CD8-positive, alpha-beta memory T cell (primary cell): ENCODE measurements at regions not wholly inside any gene's neighbourhood (a gene's known extent, or its start where the extent isn't known, plus 50 kb on each side); places are given as distances from the start of the nearest gene placed in this dataset.

ENCODE experiments used
- CTCF ChIA-PET: fragments of 350-600 bp; sonication (Branson Sonifier 250); formaldehyde crosslinking; loops from one replicate; lab custom pipeline; 2021; ENCODE audit warnings: antibody characterized with exemption; lab: Charles Lee
- POLR2A ChIA-PET: fragments of 350-600 bp; sonication (Branson Sonifier 250); formaldehyde crosslinking; loops from one replicate; lab custom pipeline; 2021; ENCODE audit warnings: antibody characterized with exemption; lab: Charles Lee
- DNase-seq, 5 donors: peaks; one replicate each; pipeline versions ENCODE4 v3.0.0 to v3.0.0-alpha.2; 2020 to 2022; ENCODE audit warnings: mixed read lengths in 1 of 5
- H3K27ac ChIP-seq: one replicate; pipeline ENCODE4 v1.7.0; 2013; ENCODE audit warnings: low read depth, mild to moderate bottlenecking, low read length, moderate library complexity
- H3K27me3 ChIP-seq: 2 replicates; pipeline ENCODE4 v1.7.0; 2013; ENCODE audit warnings: low read length, mild to moderate bottlenecking; ENCODE audit not compliant: insufficient read depth, poor library complexity, severe bottlenecking
- H3K36me3 ChIP-seq: 2 replicates; pipeline ENCODE4 v1.7.0; 2013; ENCODE audit warnings: mild to moderate bottlenecking, low read length, moderate library complexity; ENCODE audit not compliant: insufficient read depth
- H3K4me1 ChIP-seq: 2 replicates; pipeline ENCODE4 v1.7.0; 2013; ENCODE audit warnings: mild to moderate bottlenecking, low read length, moderate library complexity; ENCODE audit not compliant: insufficient read depth
- H3K4me3 ChIP-seq: 2 replicates; pipeline ENCODE4 v1.7.0; 2013; ENCODE audit warnings: mild to moderate bottlenecking, low read length
- H3K9me3 ChIP-seq: 2 replicates; pipeline ENCODE4 v1.7.0; 2013; ENCODE audit warnings: mild to moderate bottlenecking, low read length
- H3K27ac Mint-ChIP-seq, 8 donors: one replicate each; pipeline ENCODE4 v1.8.0; 2020 to 2021; ENCODE audit warnings: mixed read lengths in 8 of 8, mild to moderate bottlenecking in 6 of 8, inconsistent platforms in 3 of 8, moderate library complexity in 3 of 8
- H3K27me3 Mint-ChIP-seq, 2 donors: one replicate each; pipeline ENCODE4 v1.8.0; 2020 to 2021; ENCODE audit warnings: mixed read lengths in 2 of 2, mild to moderate bottlenecking in 1 of 2, moderate library complexity in 1 of 2
- H3K36me3 Mint-ChIP-seq, 3 donors: one replicate each; pipeline ENCODE4 v1.8.0; 2020 to 2021; ENCODE audit warnings: mixed read lengths in 3 of 3, inconsistent platforms in 1 of 3, mild to moderate bottlenecking in 1 of 3
- H3K4me1 Mint-ChIP-seq, 3 donors: one replicate each; pipeline ENCODE4 v1.8.0; 2020 to 2021; ENCODE audit warnings: mixed read lengths in 3 of 3, inconsistent platforms in 1 of 3, mild to moderate bottlenecking in 1 of 3
- H3K4me3 Mint-ChIP-seq, 7 donors: one replicate each; pipeline ENCODE4 v1.8.0; 2020 to 2021; ENCODE audit warnings: mixed read lengths in 7 of 7, mild to moderate bottlenecking in 6 of 7, moderate library complexity in 4 of 7, inconsistent platforms in 2 of 7
- H3K9me3 Mint-ChIP-seq, 5 donors: one replicate each; pipeline ENCODE4 v1.8.0; 2020 to 2022; ENCODE audit warnings: mixed read lengths in 5 of 5, mild to moderate bottlenecking in 3 of 5, moderate library complexity in 2 of 5, inconsistent platforms in 1 of 5

- DNase-seq = no peak
- H3K36me3 ChIP-seq = no peaks in the 10 kb centered on the region
- Mint-ChIP-seq H3K4me1 (no peaks in the 10 kb centered on the region), H3K27me3 (no peaks in the 10 kb centered on the region), H3K36me3 (no peaks in the 10 kb centered on the region), H3K27ac (no peak overlapping the region), H3K4me3 (no peak overlapping the region), H3K9me3 (peaks cover 2 to 12% (median 7%) of the 10 kb centered on the region in 5 donors)
- H3K4me3 ChIP-seq = no peak overlapping the region
- ChIA-PET CTCF (no interaction called here), POLR2A (no interaction called here)
- H3K27ac ChIP-seq = no peak overlapping the region
- H3K27me3 ChIP-seq = no peaks in the 10 kb centered on the region
- H3K9me3 ChIP-seq = no peaks in the 10 kb centered on the region
- no peaks in the 10 kb centered on the region for H3K4me1 ChIP-seq
These were observed 428.7 kb upstream of the RARB start for GRCh38 chr3:24999357-24999756.

GRCh38 chr3:25000971-25001591 is 427.0 kb upstream of the RARB start:
- Mint-ChIP-seq H3K4me1 (no peaks in the 10 kb centered on the region), H3K4me3 (no peak overlapping the region), H3K36me3 (no peaks in the 10 kb centered on the region), H3K27me3 (no peaks in the 10 kb centered on the region), H3K9me3 (peaks cover 0 to 10% (median 6%) of the 10 kb centered on the region in 5 donors), H3K27ac (peak overlapping the region in 1 of 8 donors; percentile 26)
- ChIA-PET CTCF (no interaction called here), POLR2A (no interaction called here)
- Histone ChIP-seq H3K36me3 (no peaks in the 10 kb centered on the region), H3K9me3 (no peaks in the 10 kb centered on the region), H3K4me1 (no peaks in the 10 kb centered on the region), H3K4me3 (no peak overlapping the region), H3K27me3 (no peaks in the 10 kb centered on the region), H3K27ac (no peak overlapping the region)
- DNase-seq = no peak

- ChIA-PET POLR2A (no interaction called here), CTCF (no interaction called here)
- H3K27me3 ChIP-seq = no peaks in the 10 kb centered on the region
- H3K27ac ChIP-seq = no peak overlapping the region
- peaks cover 0 to 8% (median 3%) of the 10 kb centered on the region in 5 donors for H3K9me3 Mint-ChIP-seq
- no peaks in the 10 kb centered on the region for H3K36me3 Mint-ChIP-seq
- no peak overlapping the region for H3K4me3 Mint-ChIP-seq
- no peaks in the 10 kb centered on the region for H3K4me1 ChIP-seq
- no peaks in the 10 kb centered on the region for H3K4me1 Mint-ChIP-seq
- DNase-seq = no peak
- H3K36me3 ChIP-seq = no peaks in the 10 kb centered on the region
- H3K27ac Mint-ChIP-seq = no peak overlapping the region
- H3K27me3 Mint-ChIP-seq = no peaks in the 10 kb centered on the region
- no peaks in the 10 kb centered on the region for H3K9me3 ChIP-seq
- H3K4me3 ChIP-seq = no peak overlapping the region
These were observed 426.0 kb upstream of the RARB start for GRCh38 chr3:25002052-25002451.

- Histone ChIP-seq H3K9me3 (no peaks in the 10 kb centered on the region), H3K27me3 (no peaks in the 10 kb centered on the region), H3K27ac (no peak overlapping the region), H3K4me1 (no peaks in the 10 kb centered on the region), H3K4me3 (no peak overlapping the region), H3K36me3 (no peaks in the 10 kb centered on the region)
- peaks cover 0 to 4% (median 3%) of the 10 kb centered on the region in 5 donors for H3K9me3 Mint-ChIP-seq
- DNase-seq = no peak
- H3K36me3 Mint-ChIP-seq = no peaks in the 10 kb centered on the region
- CTCF ChIA-PET = interaction anchor here (0.8 kb wide), 1 partner anchor 11 kb away, joined by 3 read pairs; no protein-coding TSS in a partner anchor
- no peak overlapping the region for H3K27ac Mint-ChIP-seq
- H3K27me3 Mint-ChIP-seq = no peaks in the 10 kb centered on the region
- H3K4me3 Mint-ChIP-seq = no peak overlapping the region
- H3K4me1 Mint-ChIP-seq = no peaks in the 10 kb centered on the region
- POLR2A ChIA-PET = no interaction called here
These were observed 419.9 kb upstream of the RARB start for GRCh38 chr3:25007974-25008658.

- H3K27me3 Mint-ChIP-seq = no peaks in the 10 kb centered on the region
- no peaks in the 10 kb centered on the region for H3K4me1 ChIP-seq
- POLR2A ChIA-PET = no interaction called here
- H3K9me3 Mint-ChIP-seq = peaks cover 0 to 4% (median 3%) of the 10 kb centered on the region in 5 donors
- H3K36me3 ChIP-seq = no peaks in the 10 kb centered on the region
- no peak overlapping the region for H3K4me3 ChIP-seq
- CTCF ChIA-PET = no interaction called here
- no peak overlapping the region for H3K27ac ChIP-seq
- no peaks in the 10 kb centered on the region for H3K36me3 Mint-ChIP-seq
- DNase-seq = no peak
- no peaks in the 10 kb centered on the region for H3K4me1 Mint-ChIP-seq
- no peaks in the 10 kb centered on the region for H3K27me3 ChIP-seq
- no peak overlapping the region for H3K27ac Mint-ChIP-seq
- no peaks in the 10 kb centered on the region for H3K9me3 ChIP-seq
- no peak overlapping the region for H3K4me3 Mint-ChIP-seq
These were observed 418.4 kb upstream of the RARB start for GRCh38 chr3:25009665-25010064.

- Histone ChIP-seq H3K9me3 (no peaks in the 10 kb centered on the region), H3K27ac (no peak overlapping the region), H3K27me3 (no peaks in the 10 kb centered on the region), H3K4me1 (no peaks in the 10 kb centered on the region), H3K36me3 (no peaks in the 10 kb centered on the region), H3K4me3 (no peak overlapping the region)
- Mint-ChIP-seq H3K36me3 (no peaks in the 10 kb centered on the region), H3K27me3 (no peaks in the 10 kb centered on the region), H3K27ac (no peak overlapping the region), H3K4me3 (no peak overlapping the region), H3K4me1 (no peaks in the 10 kb centered on the region), H3K9me3 (peaks cover 0 to 6% (median 0%) of the 10 kb centered on the region in 5 donors)
- DNase-seq = no peak
- ChIA-PET POLR2A (no interaction called here), CTCF (no interaction called here)
These were observed 412.5 kb upstream of the RARB start for GRCh38 chr3:25015599-25015998.

GRCh38 chr3:25018909-25019308 is 409.2 kb upstream of the RARB start:
- H3K27ac ChIP-seq = no peak overlapping the region
- H3K9me3 ChIP-seq = no peaks in the 10 kb centered on the region
- H3K36me3 ChIP-seq = no peaks in the 10 kb centered on the region
- H3K36me3 Mint-ChIP-seq = no peaks in the 10 kb centered on the region
- H3K4me3 ChIP-seq = no peak overlapping the region
- CTCF ChIA-PET = interaction anchor here (0.9 kb wide), 1 partner anchor 11 kb away, joined by 3 read pairs; no protein-coding TSS in a partner anchor
- H3K9me3 Mint-ChIP-seq = peaks cover 0 to 6% (median 0%) of the 10 kb centered on the region in 5 donors
- no peaks in the 10 kb centered on the region for H3K4me1 ChIP-seq
- no peak overlapping the region for H3K4me3 Mint-ChIP-seq
- DNase-seq = no peak
- H3K4me1 Mint-ChIP-seq = no peaks in the 10 kb centered on the region
- H3K27ac Mint-ChIP-seq = no peak overlapping the region
- POLR2A ChIA-PET = no interaction called here
- no peaks in the 10 kb centered on the region for H3K27me3 ChIP-seq
- no peaks in the 10 kb centered on the region for H3K27me3 Mint-ChIP-seq

- Mint-ChIP-seq H3K27ac (no peak overlapping the region), H3K4me1 (no peaks in the 10 kb centered on the region), H3K9me3 (peaks cover 0 to 10% (median 0%) of the 10 kb centered on the region in 5 donors), H3K36me3 (no peaks in the 10 kb centered on the region), H3K4me3 (no peak overlapping the region), H3K27me3 (no peaks in the 10 kb centered on the region)
- ChIA-PET CTCF (interaction anchor here (0.9 kb wide), 1 partner anchor 12 kb away, joined by 3 read pairs; no protein-coding TSS in a partner anchor), POLR2A (no interaction called here)
- Histone ChIP-seq H3K27me3 (no peaks in the 10 kb centered on the region), H3K4me3 (no peak overlapping the region), H3K27ac (no peak overlapping the region), H3K9me3 (no peaks in the 10 kb centered on the region), H3K4me1 (no peaks in the 10 kb centered on the region), H3K36me3 (no peaks in the 10 kb centered on the region)
- DNase-seq = no peak
These were observed 408.6 kb upstream of the RARB start for GRCh38 chr3:25019506-25019905.
